WTC11 (cell line): ENCODE measurements at regions not wholly inside any gene's neighbourhood (a gene's known extent, or its start where the extent isn't known, plus 50 kb on each side); places are given as distances from the start of the nearest gene placed in this dataset.

ENCODE experiments used
- ELF4 ChIP-seq: sonication (generic); formaldehyde crosslinking; IDR thresholded peaks from 2 replicates; pipeline ENCODE4 v1.8.1; 2022; ENCODE audit warnings: low read depth, mild to moderate bottlenecking, moderate library complexity, missing genetic modification reagents
- ETV6 ChIP-seq: sonication (generic); formaldehyde crosslinking; IDR thresholded peaks from 2 replicates; pipeline ENCODE4 v1.8.1; 2022; ENCODE audit warnings: mild to moderate bottlenecking, missing genetic modification reagents
- MXD4 ChIP-seq: fragments of 250-450 bp; sonication (Bioruptor Pico); IDR thresholded peaks from 2 replicates; pipeline ENCODE4 v1.8.0; 2021; ENCODE audit warnings: mild to moderate bottlenecking, moderate library complexity, borderline replicate concordance
- NR2C2 ChIP-seq: sonication (generic); formaldehyde crosslinking; IDR thresholded peaks from 2 replicates; pipeline ENCODE4 v1.8.0; 2022; ENCODE audit warnings: mild to moderate bottlenecking, missing genetic modification reagents
- ZNF396 ChIP-seq: fragments of 250-450 bp; sonication (Bioruptor Pico); IDR thresholded peaks from 2 replicates; pipeline ENCODE4 v1.8.0; 2021; ENCODE audit warnings: mild to moderate bottlenecking, moderate library complexity, borderline replicate concordance
- ZNF416 ChIP-seq: fragments of 250-450 bp; sonication (Bioruptor Pico); IDR thresholded peaks from 2 replicates; pipeline ENCODE4 v1.9.0; 2021; ENCODE audit warnings: mild to moderate bottlenecking, inconsistent platforms
- TF ChIP-seq, protein P1 (sequence below): sonication (generic); formaldehyde crosslinking; IDR thresholded peaks from 2 replicates; pipeline ENCODE4 v1.8.1; 2023; ENCODE audit warnings: mild to moderate bottlenecking, moderate library complexity, missing genetic modification reagents
- TF ChIP-seq, protein P2 (sequence below): fragments of 200-600 bp; IDR thresholded peaks from 2 replicates; pipeline ENCODE4 v1.8.0; 2022; ENCODE audit warnings: antibody characterized with exemption
- TF ChIP-seq, protein P3 (sequence below): sonication (generic); formaldehyde crosslinking; IDR thresholded peaks from 2 replicates; pipeline ENCODE4 v1.8.1; 2022; ENCODE audit warnings: low read depth, mild to moderate bottlenecking, moderate library complexity, missing genetic modification reagents, borderline replicate concordance
- TF ChIP-seq, protein P4 (sequence below): sonication (generic); formaldehyde crosslinking; IDR thresholded peaks from 2 replicates; pipeline ENCODE4 v1.8.0; 2022; ENCODE audit warnings: missing genetic modification reagents

DNA sequence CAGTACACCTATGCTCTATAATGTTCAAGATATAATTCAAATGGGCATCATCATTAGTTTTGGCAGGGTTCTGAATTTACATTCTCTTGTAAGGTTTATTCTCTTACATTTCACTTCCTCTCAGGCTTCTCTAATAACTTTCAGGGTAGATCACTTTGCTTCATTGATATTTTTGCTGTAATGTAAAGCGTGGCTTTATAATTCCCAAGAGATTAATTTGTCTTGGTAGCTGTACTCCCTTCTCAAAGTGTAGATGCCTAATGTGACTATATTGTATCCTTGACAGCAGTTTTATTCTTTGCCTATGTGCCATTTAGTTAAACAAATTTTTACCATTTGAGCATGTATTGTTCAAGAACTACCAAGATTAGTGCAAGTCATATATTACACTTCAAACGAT is 889.1 kb downstream of the TAF11L14 start:
- TF ChIP-seq, protein P1, sequence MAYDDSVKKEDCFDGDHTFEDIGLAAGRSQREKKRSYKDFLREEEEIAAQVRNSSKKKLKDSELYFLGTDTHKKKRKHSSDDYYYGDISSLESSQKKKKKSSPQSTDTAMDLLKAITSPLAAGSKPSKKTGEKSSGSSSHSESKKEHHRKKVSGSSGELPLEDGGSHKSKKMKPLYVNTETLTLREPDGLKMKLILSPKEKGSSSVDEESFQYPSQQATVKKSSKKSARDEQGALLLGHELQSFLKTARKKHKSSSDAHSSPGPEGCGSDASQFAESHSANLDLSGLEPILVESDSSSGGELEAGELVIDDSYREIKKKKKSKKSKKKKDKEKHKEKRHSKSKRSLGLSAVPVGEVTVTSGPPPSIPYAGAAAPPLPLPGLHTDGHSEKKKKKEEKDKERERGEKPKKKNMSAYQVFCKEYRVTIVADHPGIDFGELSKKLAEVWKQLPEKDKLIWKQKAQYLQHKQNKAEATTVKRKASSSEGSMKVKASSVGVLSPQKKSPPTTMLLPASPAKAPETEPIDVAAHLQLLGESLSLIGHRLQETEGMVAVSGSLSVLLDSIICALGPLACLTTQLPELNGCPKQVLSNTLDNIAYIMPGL (CRISPR knock-in tag): no peak
- no peak for TF ChIP-seq ELF4
- TF ChIP-seq, protein P2, sequence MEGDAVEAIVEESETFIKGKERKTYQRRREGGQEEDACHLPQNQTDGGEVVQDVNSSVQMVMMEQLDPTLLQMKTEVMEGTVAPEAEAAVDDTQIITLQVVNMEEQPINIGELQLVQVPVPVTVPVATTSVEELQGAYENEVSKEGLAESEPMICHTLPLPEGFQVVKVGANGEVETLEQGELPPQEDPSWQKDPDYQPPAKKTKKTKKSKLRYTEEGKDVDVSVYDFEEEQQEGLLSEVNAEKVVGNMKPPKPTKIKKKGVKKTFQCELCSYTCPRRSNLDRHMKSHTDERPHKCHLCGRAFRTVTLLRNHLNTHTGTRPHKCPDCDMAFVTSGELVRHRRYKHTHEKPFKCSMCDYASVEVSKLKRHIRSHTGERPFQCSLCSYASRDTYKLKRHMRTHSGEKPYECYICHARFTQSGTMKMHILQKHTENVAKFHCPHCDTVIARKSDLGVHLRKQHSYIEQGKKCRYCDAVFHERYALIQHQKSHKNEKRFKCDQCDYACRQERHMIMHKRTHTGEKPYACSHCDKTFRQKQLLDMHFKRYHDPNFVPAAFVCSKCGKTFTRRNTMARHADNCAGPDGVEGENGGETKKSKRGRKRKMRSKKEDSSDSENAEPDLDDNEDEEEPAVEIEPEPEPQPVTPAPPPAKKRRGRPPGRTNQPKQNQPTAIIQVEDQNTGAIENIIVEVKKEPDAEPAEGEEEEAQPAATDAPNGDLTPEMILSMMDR: no peak
- TF ChIP-seq, protein P3, sequence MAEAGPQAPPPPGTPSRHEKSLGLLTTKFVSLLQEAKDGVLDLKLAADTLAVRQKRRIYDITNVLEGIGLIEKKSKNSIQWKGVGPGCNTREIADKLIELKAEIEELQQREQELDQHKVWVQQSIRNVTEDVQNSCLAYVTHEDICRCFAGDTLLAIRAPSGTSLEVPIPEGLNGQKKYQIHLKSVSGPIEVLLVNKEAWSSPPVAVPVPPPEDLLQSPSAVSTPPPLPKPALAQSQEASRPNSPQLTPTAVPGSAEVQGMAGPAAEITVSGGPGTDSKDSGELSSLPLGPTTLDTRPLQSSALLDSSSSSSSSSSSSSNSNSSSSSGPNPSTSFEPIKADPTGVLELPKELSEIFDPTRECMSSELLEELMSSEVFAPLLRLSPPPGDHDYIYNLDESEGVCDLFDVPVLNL: no peak
- TF ChIP-seq NR2C2 (CRISPR knock-in tag): no peak
- TF ChIP-seq, protein P4, sequence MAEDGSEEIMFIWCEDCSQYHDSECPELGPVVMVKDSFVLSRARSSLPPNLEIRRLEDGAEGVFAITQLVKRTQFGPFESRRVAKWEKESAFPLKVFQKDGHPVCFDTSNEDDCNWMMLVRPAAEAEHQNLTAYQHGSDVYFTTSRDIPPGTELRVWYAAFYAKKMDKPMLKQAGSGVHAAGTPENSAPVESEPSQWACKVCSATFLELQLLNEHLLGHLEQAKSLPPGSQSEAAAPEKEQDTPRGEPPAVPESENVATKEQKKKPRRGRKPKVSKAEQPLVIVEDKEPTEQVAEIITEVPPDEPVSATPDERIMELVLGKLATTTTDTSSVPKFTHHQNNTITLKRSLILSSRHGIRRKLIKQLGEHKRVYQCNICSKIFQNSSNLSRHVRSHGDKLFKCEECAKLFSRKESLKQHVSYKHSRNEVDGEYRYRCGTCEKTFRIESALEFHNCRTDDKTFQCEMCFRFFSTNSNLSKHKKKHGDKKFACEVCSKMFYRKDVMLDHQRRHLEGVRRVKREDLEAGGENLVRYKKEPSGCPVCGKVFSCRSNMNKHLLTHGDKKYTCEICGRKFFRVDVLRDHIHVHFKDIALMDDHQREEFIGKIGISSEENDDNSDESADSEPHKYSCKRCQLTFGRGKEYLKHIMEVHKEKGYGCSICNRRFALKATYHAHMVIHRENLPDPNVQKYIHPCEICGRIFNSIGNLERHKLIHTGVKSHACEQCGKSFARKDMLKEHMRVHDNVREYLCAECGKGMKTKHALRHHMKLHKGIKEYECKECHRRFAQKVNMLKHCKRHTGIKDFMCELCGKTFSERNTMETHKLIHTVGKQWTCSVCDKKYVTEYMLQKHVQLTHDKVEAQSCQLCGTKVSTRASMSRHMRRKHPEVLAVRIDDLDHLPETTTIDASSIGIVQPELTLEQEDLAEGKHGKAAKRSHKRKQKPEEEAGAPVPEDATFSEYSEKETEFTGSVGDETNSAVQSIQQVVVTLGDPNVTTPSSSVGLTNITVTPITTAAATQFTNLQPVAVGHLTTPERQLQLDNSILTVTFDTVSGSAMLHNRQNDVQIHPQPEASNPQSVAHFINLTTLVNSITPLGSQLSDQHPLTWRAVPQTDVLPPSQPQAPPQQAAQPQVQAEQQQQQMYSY (CRISPR knock-in tag): no peak
- no peak for TF ChIP-seq MXD4 (CRISPR knock-in tag)
- TF ChIP-seq ZNF416: no peak
- TF ChIP-seq ETV6: no peak
- TF ChIP-seq ZNF396 (CRISPR knock-in tag): no peak
